ENCODE measurements at regions not wholly inside any gene's neighbourhood (a gene's known extent, or its start where the extent isn't known, plus 50 kb on each side); places are given as distances from the start of the nearest gene placed in this dataset.

GRCh38 chr4:86506591-86506990 is 87.5 kb upstream of the PTPN13 start:
- Histone ChIP-seq H3K9me3 (ENCODE audit: control insufficient read depth in 4 of 4, low read length in 3 of 4) (no peaks in the 10 kb centered on the region), H3K4me3 (ENCODE audit: low read depth in 1 of 3, low read length in 3 of 3) (no peak overlapping the region), H3K27ac (ENCODE audit: low read depth in 1 of 2, low read length in 2 of 2) (no peak overlapping the region), H3K9ac (ENCODE audit: low read depth in 1 of 2, low read length in 2 of 2) (no peak overlapping the region), H3K27me3 (ENCODE audit: control insufficient read depth in 4 of 4, insufficient read depth in 4 of 4, low read length in 3 of 4) (no peaks in the 10 kb centered on the region), H3K4me1 (ENCODE audit: control insufficient read depth in 4 of 4, insufficient read depth in 4 of 4, low read length in 3 of 4) (no peaks in the 10 kb centered on the region), H3K36me3 (ENCODE audit: control insufficient read depth in 4 of 4, insufficient read depth in 3 of 4, low read depth in 1 of 4, low read length in 3 of 4) (no peaks in the 10 kb centered on the region)
- TF ChIP-seq ZBTB33 (IDR thresholded peaks at IDR 0.05): no peak
- TF ChIP-seq TAF1 (conservative IDR thresholded peaks at IDR 0.05): no peak
- no peak for TF ChIP-seq GABPA (IDR thresholded peaks at IDR 0.05 in 1 of 2, conservative IDR thresholded peaks at IDR 0.05 in 1 of 2)
- TF ChIP-seq HNF4A (conservative IDR thresholded peaks at IDR 0.05): no peak
- no peak for TF ChIP-seq NR2F2 (IDR thresholded peaks at IDR 0.05)
- no peak for TF ChIP-seq RXRA (IDR thresholded peaks at IDR 0.05)
- no peak for TF ChIP-seq CTCF (IDR thresholded peaks at IDR 0.05; ENCODE audit: low read depth, low read length, missing input control)
- no peak for TF ChIP-seq REST (IDR thresholded peaks at IDR 0.05)
- no peak for TF ChIP-seq FOXA1 (IDR thresholded peaks at IDR 0.05)
- no peak for TF ChIP-seq HNF4G (IDR thresholded peaks at IDR 0.05)
- TF ChIP-seq EGR1 (IDR thresholded peaks at IDR 0.05; ENCODE audit: low read depth in 2 of 2): no peak
- TF ChIP-seq RAD21 (IDR thresholded peaks at IDR 0.05): no peak
- TF ChIP-seq YY1 (IDR thresholded peaks at IDR 0.05): no peak
- no peak for TF ChIP-seq FOXA2 (IDR thresholded peaks at IDR 0.05)
- no peak for TF ChIP-seq SP1 (IDR thresholded peaks at IDR 0.05)
- no peak for TF ChIP-seq MAX (IDR thresholded peaks at IDR 0.05)
- no peak for TF ChIP-seq JUND (IDR thresholded peaks at IDR 0.05)
- TF ChIP-seq ATF3 (IDR thresholded peaks at IDR 0.05): no peak
- 38% methylated on average over 1 of the region's 1 CpG for WGBS
- no peak for DNase-seq (ENCODE audit: low spot score)
